Trophoblast cell (in vitro differentiated cells and primary cell): ENCODE measurements at regions not wholly inside any gene's neighbourhood (a gene's known extent, or its start where the extent isn't known, plus 50 kb on each side); places are given as distances from the start of the nearest gene placed in this dataset.

Experiments
- DNase-seq, 2 donors: peaks; one replicate each; pipeline ENCODE4 v3.0.0-alpha.2; 2016
- H2AFZ ChIP-seq: 2 replicates; pipeline ENCODE4 v1.6.1; 2013; ENCODE audit warnings: low read length, moderate library complexity, mild to moderate bottlenecking; ENCODE audit not compliant: insufficient read depth, poor library complexity
- H2AK5ac ChIP-seq: 2 replicates; pipeline ENCODE4 v1.6.1; 2013; ENCODE audit warnings: mild to moderate bottlenecking, low read length
- H2BK120ac ChIP-seq: 2 replicates; pipeline ENCODE4 v1.6.1; 2013; ENCODE audit warnings: low read length, mild to moderate bottlenecking, moderate library complexity; ENCODE audit not compliant: insufficient read depth, poor library complexity
- H2BK12ac ChIP-seq: 2 replicates; pipeline ENCODE4 v1.6.1; 2013; ENCODE audit warnings: mild to moderate bottlenecking, low read length, moderate library complexity
- H2BK5ac ChIP-seq: 2 replicates; pipeline ENCODE4 v1.6.1; 2013; ENCODE audit warnings: low read length, low read depth, moderate library complexity, mild to moderate bottlenecking; ENCODE audit not compliant: poor library complexity
- H3K14ac ChIP-seq: 2 replicates; pipeline ENCODE4 v1.6.1; 2013; ENCODE audit warnings: mild to moderate bottlenecking, low read length
- H3K18ac ChIP-seq: 2 replicates; pipeline ENCODE4 v1.6.1; 2013; ENCODE audit warnings: mild to moderate bottlenecking, low read length
- H3K23ac ChIP-seq: 2 replicates; pipeline ENCODE4 v1.6.1; 2013; ENCODE audit warnings: low read length
- H3K27ac ChIP-seq: 2 replicates; pipeline ENCODE4 v1.5.1; 2013; ENCODE audit warnings: low read depth, mild to moderate bottlenecking, inconsistent platforms, low read length, moderate library complexity
- H3K27me3 ChIP-seq: 2 replicates; pipeline ENCODE4 v1.6.1; 2013; ENCODE audit warnings: inconsistent platforms, mild to moderate bottlenecking, low read length, moderate library complexity; ENCODE audit not compliant: insufficient read depth
- H3K36me3 ChIP-seq, 2 experiments: 1 replicate in 1 of 2; 2 replicates in 1 of 2; pipeline ENCODE4 v1.6.1; 2013; ENCODE audit warnings: low read length in 2 of 2, mild to moderate bottlenecking in 2 of 2, moderate library complexity in 1 of 2; ENCODE audit not compliant: insufficient read depth in 2 of 2, control insufficient read depth in 1 of 2
- H3K4ac ChIP-seq: 2 replicates; pipeline ENCODE4 v1.6.1; 2013; ENCODE audit warnings: low read depth, mild to moderate bottlenecking, low read length, moderate library complexity
- H3K4me1 ChIP-seq, 2 experiments: 1 replicate in 1 of 2; 2 replicates in 1 of 2; pipeline ENCODE4 v1.6.1; 2013; ENCODE audit warnings: low read length in 2 of 2, mild to moderate bottlenecking in 2 of 2, moderate library complexity in 1 of 2; ENCODE audit not compliant: insufficient read depth in 2 of 2, control insufficient read depth in 1 of 2
- H3K4me2 ChIP-seq: 2 replicates; pipeline ENCODE4 v1.6.1; 2013; ENCODE audit warnings: inconsistent platforms, mild to moderate bottlenecking, low read length, moderate library complexity
- H3K4me3 ChIP-seq: 2 replicates; pipeline ENCODE4 v1.5.1; 2013; ENCODE audit warnings: mild to moderate bottlenecking, low read depth, low read length, inconsistent platforms
- H3K79me1 ChIP-seq: one replicate; pipeline ENCODE4 v1.6.1; 2013; ENCODE audit warnings: low read length
- H3K79me2 ChIP-seq: 2 replicates; pipeline ENCODE4 v1.6.1; 2013; ENCODE audit warnings: low read length, mild to moderate bottlenecking; ENCODE audit not compliant: control insufficient read depth, insufficient read depth, poor library complexity
- H3K9ac ChIP-seq: 2 replicates; pipeline ENCODE4 v1.6.1; 2013; ENCODE audit warnings: mild to moderate bottlenecking, low read length
- H3K9me3 ChIP-seq: 2 replicates; pipeline ENCODE4 v1.6.1; 2013; ENCODE audit warnings: low read depth, mild to moderate bottlenecking, control low read depth, inconsistent platforms, low read length; ENCODE audit not compliant: insufficient read depth
- H4K12ac ChIP-seq: 2 replicates; pipeline ENCODE4 v1.6.1; 2013; ENCODE audit warnings: low read depth, mild to moderate bottlenecking, low read length, moderate library complexity
- H4K8ac ChIP-seq: 2 replicates; pipeline ENCODE4 v1.6.1; 2013; ENCODE audit warnings: low read depth, mild to moderate bottlenecking, low read length, moderate library complexity
- H4K91ac ChIP-seq: one replicate; pipeline ENCODE4 v1.6.1; 2013; ENCODE audit warnings: low read depth, mild to moderate bottlenecking, low read length, moderate library complexity
- WGBS: extraction: QIAGEN DNeasy Blood & Tissue Kit; methylation state at CpG from one replicate; pipeline ENCODE4 v1.1.7; 2013; ENCODE audit warnings: missing lambda C conversion rate; ENCODE audit not compliant: insufficient read length, insufficient coverage; ENCODE audit errors: extremely low coverage; 5-methylcytosine and 5-hydroxymethylcytosine counted together

DNA sequence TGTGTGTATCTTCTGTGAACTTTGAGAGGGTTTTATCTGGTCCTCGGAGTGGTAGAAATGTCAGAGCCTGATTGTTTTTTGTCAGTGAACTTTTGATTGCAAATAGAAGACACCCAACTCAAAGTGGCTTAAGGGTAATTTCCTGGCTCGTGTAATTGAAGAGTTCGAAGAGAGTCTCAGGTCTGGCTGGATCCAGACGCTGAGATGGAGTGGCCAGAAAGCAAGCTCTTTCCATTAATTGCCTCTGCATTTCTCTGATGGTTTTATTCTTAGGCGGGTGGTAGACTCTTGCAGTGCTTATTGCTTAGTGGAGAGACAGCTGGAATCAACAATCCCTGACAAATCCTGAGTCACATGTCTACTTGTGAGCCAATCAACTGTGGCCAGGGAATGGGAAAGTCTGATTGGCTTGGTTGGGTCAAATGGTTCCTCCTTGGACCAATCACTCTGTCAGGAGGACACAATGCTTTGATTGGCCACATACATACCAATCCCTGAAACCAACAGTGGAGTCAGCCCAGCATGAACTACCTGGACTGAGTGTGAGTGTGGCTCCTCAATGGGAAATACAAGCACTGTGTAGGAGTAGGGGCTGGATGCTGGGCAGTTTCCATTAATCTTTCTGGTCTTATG lies 330.5 kb downstream of the AACS start:
- H3K18ac ChIP-seq = no peak overlapping the region
- no peak overlapping the region for H2BK5ac ChIP-seq
- no peak overlapping the region for H2AK5ac ChIP-seq
- no peaks in the 10 kb centered on the region for H3K27me3 ChIP-seq
- no CpG with 5 or more reads among the region's 5 CpGs for WGBS
- no peaks in the 10 kb centered on the region for H3K36me3 ChIP-seq
- no peak overlapping the region for H3K4me3 ChIP-seq
- no peak overlapping the region for H2BK12ac ChIP-seq
- no peaks in the 10 kb centered on the region for H3K79me1 ChIP-seq
- H3K23ac ChIP-seq = no peak overlapping the region
- no peak for DNase-seq
- no peaks in the 10 kb centered on the region for H3K79me2 ChIP-seq
- H3K14ac ChIP-seq = no peak overlapping the region
- no peaks in the 10 kb centered on the region for H3K4me1 ChIP-seq
- H3K27ac ChIP-seq = no peak overlapping the region
- no peak overlapping the region for H3K4ac ChIP-seq
- no peak overlapping the region for H3K9ac ChIP-seq
- no peak overlapping the region for H4K91ac ChIP-seq
- H2BK120ac ChIP-seq = no peak overlapping the region
- no peak overlapping the region for H4K8ac ChIP-seq
- H3K9me3 ChIP-seq = peaks cover 2% of the 10 kb centered on the region
- no peak overlapping the region for H4K12ac ChIP-seq
- H2AFZ ChIP-seq = no peak overlapping the region
- H3K4me2 ChIP-seq = no peak overlapping the region

DNA sequence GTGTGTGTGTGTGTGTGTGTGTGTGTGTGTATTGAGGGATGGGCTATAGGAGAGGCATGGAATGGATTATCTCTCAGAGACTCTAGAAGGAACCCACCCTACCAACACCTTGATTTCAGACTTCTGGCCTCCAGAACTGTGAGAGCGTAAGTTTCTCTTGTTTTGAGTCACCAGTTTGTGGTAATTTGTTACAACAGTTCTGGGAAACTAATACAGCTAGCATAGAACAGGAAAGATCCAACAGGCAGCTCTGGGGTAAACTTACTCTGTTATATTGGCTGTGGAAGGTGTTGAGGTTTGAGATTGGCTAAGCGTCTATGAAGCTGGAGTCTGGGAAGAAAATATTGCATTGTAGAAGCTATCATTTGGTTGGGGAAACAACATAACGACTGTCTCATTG lies 334.3 kb downstream of the AACS start:
- no peak for DNase-seq
- no peak overlapping the region for H2AFZ ChIP-seq
- no peak overlapping the region for H3K4me2 ChIP-seq
- no peaks in the 10 kb centered on the region for H3K36me3 ChIP-seq
- no peak overlapping the region for H4K12ac ChIP-seq
- H3K4me3 ChIP-seq = no peak overlapping the region
- WGBS = no CpG with 5 or more reads among the region's 3 CpGs
- no peaks in the 10 kb centered on the region for H3K4me1 ChIP-seq
- H3K27me3 ChIP-seq = no peaks in the 10 kb centered on the region
- no peak overlapping the region for H2BK5ac ChIP-seq
- H4K8ac ChIP-seq = no peak overlapping the region
- H3K4ac ChIP-seq = no peak overlapping the region
- H2BK12ac ChIP-seq = no peak overlapping the region
- no peak overlapping the region for H3K27ac ChIP-seq
- H4K91ac ChIP-seq = no peak overlapping the region
- no peak overlapping the region for H2AK5ac ChIP-seq
- no peaks in the 10 kb centered on the region for H3K79me2 ChIP-seq
- H3K9ac ChIP-seq = no peak overlapping the region
- no peak overlapping the region for H3K18ac ChIP-seq
- H3K9me3 ChIP-seq = peaks cover 6% of the 10 kb centered on the region
- H3K23ac ChIP-seq = no peak overlapping the region
- no peaks in the 10 kb centered on the region for H3K79me1 ChIP-seq
- H2BK120ac ChIP-seq = no peak overlapping the region
- no peak overlapping the region for H3K14ac ChIP-seq

DNA sequence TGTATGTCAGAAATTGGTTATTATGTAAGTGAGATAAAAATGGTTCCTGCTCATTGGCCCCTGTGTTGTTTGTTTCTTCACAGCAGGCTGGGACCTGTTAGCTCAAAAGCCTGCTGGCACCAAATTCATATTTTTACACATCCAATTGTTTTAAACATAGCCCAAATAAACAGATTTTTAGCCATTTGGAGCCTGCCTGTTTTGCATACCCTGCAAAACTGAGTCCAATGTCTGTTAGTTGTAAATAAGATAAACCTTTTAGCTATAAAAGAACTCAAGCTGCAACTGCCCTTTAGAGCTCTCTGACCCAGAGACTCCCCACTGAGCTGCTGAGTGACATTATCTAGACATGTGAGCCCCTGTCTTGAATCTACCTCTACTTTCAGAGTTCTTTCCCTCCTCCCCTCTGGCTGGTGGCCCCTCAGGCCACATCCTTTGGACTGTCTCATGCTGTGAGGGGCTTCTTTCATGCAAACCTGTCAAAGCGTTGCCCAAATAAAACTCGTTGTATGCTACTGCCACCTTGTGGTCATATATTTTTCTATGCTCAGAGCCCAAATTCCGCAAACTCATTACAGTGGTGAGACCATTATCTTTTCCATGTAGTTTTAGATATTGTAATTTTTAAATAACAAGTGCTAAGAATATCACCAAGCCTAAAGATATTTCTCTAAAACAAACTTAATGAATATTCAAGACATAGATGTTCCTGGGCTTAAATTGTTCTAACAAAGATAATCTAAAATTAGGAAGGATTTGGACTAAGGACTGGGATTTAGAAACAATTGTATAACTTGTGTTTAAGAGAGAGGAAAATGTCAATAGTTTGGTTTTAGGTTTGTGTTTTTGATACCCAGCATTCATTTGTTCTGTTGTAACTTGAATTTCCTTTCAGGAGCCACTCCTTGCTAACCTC lies 337.9 kb downstream of the AACS start:
- WGBS = no CpG with 5 or more reads among the region's 3 CpGs
- H2BK120ac ChIP-seq = no peak overlapping the region
- no peak overlapping the region for H3K9ac ChIP-seq
- H3K4me3 ChIP-seq = no peak overlapping the region
- H3K23ac ChIP-seq = no peak overlapping the region
- peak in 1 of 2 donors; percentile 74 for DNase-seq
- H2AK5ac ChIP-seq = no peak overlapping the region
- no peaks in the 10 kb centered on the region for H3K36me3 ChIP-seq
- H3K79me2 ChIP-seq = no peaks in the 10 kb centered on the region
- H3K27ac ChIP-seq = no peak overlapping the region
- H3K18ac ChIP-seq = no peak overlapping the region
- no peak overlapping the region for H3K14ac ChIP-seq
- H3K9me3 ChIP-seq = peaks cover 9% of the 10 kb centered on the region
- no peak overlapping the region for H4K91ac ChIP-seq
- H3K4me2 ChIP-seq = no peak overlapping the region
- no peak overlapping the region for H2BK12ac ChIP-seq
- no peak overlapping the region for H4K12ac ChIP-seq
- no peak overlapping the region for H4K8ac ChIP-seq
- no peak overlapping the region for H2BK5ac ChIP-seq
- no peak overlapping the region for H3K4ac ChIP-seq
- no peaks in the 10 kb centered on the region for H3K27me3 ChIP-seq
- no peaks in the 10 kb centered on the region for H3K4me1 ChIP-seq
- no peaks in the 10 kb centered on the region for H3K79me1 ChIP-seq
- no peak overlapping the region for H2AFZ ChIP-seq

DNA sequence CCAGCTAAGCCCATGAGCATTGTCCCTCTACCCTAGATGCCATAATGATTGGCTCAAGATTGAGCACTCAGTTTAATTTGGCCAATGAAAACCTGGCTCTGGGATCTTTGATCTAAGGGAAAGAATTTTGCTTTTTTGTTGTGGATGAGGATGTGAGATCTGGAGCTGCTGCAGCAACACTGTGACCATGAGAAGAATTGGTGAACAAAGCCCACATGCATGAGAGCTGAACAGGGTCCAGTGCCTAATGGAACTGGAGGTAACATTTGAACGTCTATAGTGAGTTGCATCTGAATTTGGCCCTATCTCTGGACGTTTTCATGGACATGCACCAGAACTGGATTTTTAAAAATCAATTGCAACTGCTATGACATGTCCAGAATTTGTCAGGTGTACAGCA lies 338.6 kb downstream of the AACS start:
- no peak overlapping the region for H3K9ac ChIP-seq
- no CpG with 5 or more reads among the region's 2 CpGs for WGBS
- no peak overlapping the region for H3K18ac ChIP-seq

More for the DNA sequence above, 338.6 kb downstream of the AACS start:
- H3K79me1 ChIP-seq = no peaks in the 10 kb centered on the region
- H4K8ac ChIP-seq = no peak overlapping the region
- H4K12ac ChIP-seq = no peak overlapping the region
- H2AFZ ChIP-seq = no peak overlapping the region
- H3K4me1 ChIP-seq = no peaks in the 10 kb centered on the region
- H3K4ac ChIP-seq = no peak overlapping the region
- no peak overlapping the region for H2BK5ac ChIP-seq
- H3K27ac ChIP-seq = no peak overlapping the region
- H3K27me3 ChIP-seq = no peaks in the 10 kb centered on the region
- H3K4me2 ChIP-seq = no peak overlapping the region
- DNase-seq = no peak
- H3K9me3 ChIP-seq = peaks cover 6% of the 10 kb centered on the region
- H2BK120ac ChIP-seq = no peak overlapping the region
- H3K79me2 ChIP-seq = no peaks in the 10 kb centered on the region
- no peak overlapping the region for H3K4me3 ChIP-seq
- no peak overlapping the region for H3K14ac ChIP-seq
- H3K36me3 ChIP-seq = no peaks in the 10 kb centered on the region
- no peak overlapping the region for H2BK12ac ChIP-seq
- H2AK5ac ChIP-seq = no peak overlapping the region
- no peak overlapping the region for H3K23ac ChIP-seq
- H4K91ac ChIP-seq = no peak overlapping the region
